DOHH2 (cell line): ENCODE measurements at regions not wholly inside any gene's neighbourhood (a gene's known extent, or its start where the extent isn't known, plus 50 kb on each side); places are given as distances from the start of the nearest gene placed in this dataset.

Source experiments
- CTCF ChIP-seq: fragments of 200-600 bp; sonication (generic); IDR thresholded peaks from one replicate; pipeline ENCODE4 v1.5.1; 2014; ENCODE audit warnings: antibody characterized with exemption, mild to moderate bottlenecking, low read depth, low read length; ENCODE audit not compliant: poor library complexity, severe bottlenecking
- EZH2phosphoT487 ChIP-seq: fragments of 200-600 bp; sonication (generic); IDR thresholded peaks from 2 replicates; pipeline ENCODE4 v1.6.1; 2017; ENCODE audit warnings: borderline replicate concordance, mild to moderate bottlenecking, antibody characterized with exemption, low read length, moderate library complexity, mixed read lengths

- TF ChIP-seq CTCF (no peak), EZH2phosphoT487 (no peak)
These were observed 137.9 kb upstream of the EXOC2 start for GRCh38 chr6:830667-831327.
